ENCODE measurements at regions not wholly inside any gene's neighbourhood (a gene's known extent, or its start where the extent isn't known, plus 50 kb on each side); places are given as distances from the start of the nearest gene placed in this dataset.

GRCh38 chr14:101284711-101285110, 276.6 kb upstream of the DIO3 start:
- intact Hi-C loops (cut with micrococcal nuclease; ENCODE audit: unreplicated experiment): no loop called here
- no peak for TF ChIP-seq REST (IDR thresholded peaks at IDR 0.05; ENCODE audit: insufficient read depth in 1 of 2, low read depth in 2 of 2, low read length in 1 of 2)
- no peak for TF ChIP-seq CTCF (IDR thresholded peaks at IDR 0.05)
- TF ChIP-seq TCF7L2 (IDR thresholded peaks at IDR 0.05; ENCODE audit: low read depth, low read length): no peak
- TF ChIP-seq POLR2AphosphoS5 (IDR thresholded peaks at IDR 0.05; ENCODE audit: low read depth, low read length): no peak
- no peak for TF ChIP-seq SIN3A (IDR thresholded peaks at IDR 0.05; ENCODE audit: borderline replicate concordance, insufficient read depth, low read depth, low read length)

GRCh38 chr14:101286271-101287018, 274.9 kb upstream of the DIO3 start:
- CTCF ChIA-PET: no interaction called here
- TF ChIP-seq REST (IDR thresholded peaks at IDR 0.05; ENCODE audit: insufficient read depth in 1 of 2, low read depth in 2 of 2, low read length in 1 of 2) (no peak), CTCF (IDR thresholded peaks at IDR 0.05) (no peak), SIN3A (IDR thresholded peaks at IDR 0.05; ENCODE audit: borderline replicate concordance, insufficient read depth, low read depth, low read length) (no peak), POLR2AphosphoS5 (IDR thresholded peaks at IDR 0.05; ENCODE audit: low read depth, low read length) (no peak), TCF7L2 (IDR thresholded peaks at IDR 0.05; ENCODE audit: low read depth, low read length) (no peak)
- no peaks in the 10 kb centered on the region for H3K4me1 ChIP-seq (ENCODE audit: control insufficient read depth, insufficient read depth, low read length)
- DNase-seq (ENCODE audit: low read depth, low spot score): no peak
- no peaks in the 10 kb centered on the region for H3K27me3 ChIP-seq (ENCODE audit: control insufficient read depth, insufficient read depth, low read length)
- no peaks in the 10 kb centered on the region for H3K9me3 ChIP-seq (ENCODE audit: control insufficient read depth, insufficient read depth, low read depth, low read length)
- H3K4me3 ChIP-seq (ENCODE audit: low read depth in 2 of 2, low read length in 2 of 2): no peak overlapping the region
- H3K36me3 ChIP-seq (ENCODE audit: control insufficient read depth, insufficient read depth, low read length): no peaks in the 10 kb centered on the region
- BruUV-seq (replicated peaks): no TSS peak
- in situ Hi-C loops (cut with HindIII; ENCODE audit: low pct_unique_long_range_greater_than_20kb, low sequenced_read_pairs) (no loop called here), intact Hi-C loops (cut with micrococcal nuclease; ENCODE audit: unreplicated experiment) (no loop called here)
- ATAC-seq: no peak
- H3K27ac ChIP-seq (ENCODE audit: low read length): no peak overlapping the region
- POLR2A ChIA-PET: no interaction called here

More at GRCh38 chr14:101284711-101285110, 276.6 kb upstream of the DIO3 start:
- Histone ChIP-seq H3K27ac (ENCODE audit: low read length) (no peak overlapping the region), H3K4me1 (ENCODE audit: control insufficient read depth, insufficient read depth, low read length) (no peaks in the 10 kb centered on the region), H3K4me3 (ENCODE audit: low read depth in 2 of 2, low read length in 2 of 2) (no peak overlapping the region), H3K36me3 (ENCODE audit: control insufficient read depth, insufficient read depth, low read length) (no peaks in the 10 kb centered on the region), H3K27me3 (ENCODE audit: control insufficient read depth, insufficient read depth, low read length) (no peaks in the 10 kb centered on the region), H3K9me3 (ENCODE audit: control insufficient read depth, insufficient read depth, low read depth, low read length) (no peaks in the 10 kb centered on the region)
- ATAC-seq: no peak
- in situ Hi-C loops (cut with HindIII; ENCODE audit: low pct_unique_long_range_greater_than_20kb, low sequenced_read_pairs): no loop called here
- BruUV-seq (replicated peaks): no TSS peak
- CTCF ChIA-PET: interaction anchor here (0.7 kb wide), 1 partner anchor 212 kb away, joined by 3 read pairs; no protein-coding TSS in a partner anchor
- POLR2A ChIA-PET: no interaction called here
- no peak for DNase-seq (ENCODE audit: low read depth, low spot score)

Data from Panc1 (cell line).